ENCODE measurements at regions not wholly inside any gene's neighbourhood (a gene's known extent, or its start where the extent isn't known, plus 50 kb on each side); places are given as distances from the start of the nearest gene placed in this dataset.

GRCh38 chr2:195395362-195395761 lies 261.7 kb upstream of the SLC39A10 start:
- H3K4me1 ChIP-seq (ENCODE audit: control insufficient read depth in 1 of 2, insufficient read depth in 2 of 2, low read length in 2 of 2), result no peaks in the 10 kb centered on the region
- no peaks in the 10 kb centered on the region for H4K20me1 ChIP-seq (ENCODE audit: insufficient read depth)
- H3K9ac ChIP-seq (ENCODE audit: low read length), result no peak overlapping the region
- RAD21 ChIA-PET (ENCODE audit: low non-redundant PET in 1 of 2, low total read pairs in 2 of 2, uncharacterized antibody in 2 of 2, unreplicated experiment in 2 of 2), result no interaction called here
- DNase-seq (ENCODE audit: low read depth, low spot score), result no peak
- H3K27ac ChIP-seq (ENCODE audit: low read depth, low read length), result no peak overlapping the region
- no peaks in the 10 kb centered on the region for H3K36me3 ChIP-seq (ENCODE audit: control insufficient read depth in 1 of 2, insufficient read depth in 2 of 2, low read length in 2 of 2)
- ATAC-seq, result no peak
- H3K79me2 ChIP-seq (ENCODE audit: insufficient read depth, low read length), result no peaks in the 10 kb centered on the region
- no TSS peak for BruUV-seq (replicated peaks)
- no peak overlapping the region for H3K4me3 ChIP-seq (replicated peaks in 1 of 2; ENCODE audit: low read depth in 1 of 2, low read length in 2 of 2)
- POLR2A ChIA-PET, result no interaction called here
- intact Hi-C loops (cut with micrococcal nuclease), result no loop called here
- no peaks in the 10 kb centered on the region for H3K9me3 ChIP-seq (ENCODE audit: control insufficient read depth in 1 of 2, insufficient read depth in 1 of 2, low read depth in 1 of 2, low read length in 2 of 2)
- H3K9me2 ChIP-seq (ENCODE audit: insufficient read depth), result no peaks in the 10 kb centered on the region
- CTCF ChIA-PET, result no interaction called here
- no peak overlapping the region for H2AFZ ChIP-seq (ENCODE audit: low read depth, low read length, poor library complexity, severe bottlenecking)
- TF ChIP-seq FOSL1 (IDR thresholded peaks at IDR 0.05; ENCODE audit: low read depth), result no peak
- no peak for TF ChIP-seq YY1 (IDR thresholded peaks at IDR 0.05; ENCODE audit: extremely low read depth, insufficient replicate concordance, low read depth, low read length)
- TF ChIP-seq SIN3A (IDR thresholded peaks at IDR 0.05; ENCODE audit: low read depth), result no peak
- H3K4me2 ChIP-seq (ENCODE audit: low read length), result no peak overlapping the region
- no peaks in the 10 kb centered on the region for H3K27me3 ChIP-seq (ENCODE audit: insufficient read depth, low read length)

DNA sequence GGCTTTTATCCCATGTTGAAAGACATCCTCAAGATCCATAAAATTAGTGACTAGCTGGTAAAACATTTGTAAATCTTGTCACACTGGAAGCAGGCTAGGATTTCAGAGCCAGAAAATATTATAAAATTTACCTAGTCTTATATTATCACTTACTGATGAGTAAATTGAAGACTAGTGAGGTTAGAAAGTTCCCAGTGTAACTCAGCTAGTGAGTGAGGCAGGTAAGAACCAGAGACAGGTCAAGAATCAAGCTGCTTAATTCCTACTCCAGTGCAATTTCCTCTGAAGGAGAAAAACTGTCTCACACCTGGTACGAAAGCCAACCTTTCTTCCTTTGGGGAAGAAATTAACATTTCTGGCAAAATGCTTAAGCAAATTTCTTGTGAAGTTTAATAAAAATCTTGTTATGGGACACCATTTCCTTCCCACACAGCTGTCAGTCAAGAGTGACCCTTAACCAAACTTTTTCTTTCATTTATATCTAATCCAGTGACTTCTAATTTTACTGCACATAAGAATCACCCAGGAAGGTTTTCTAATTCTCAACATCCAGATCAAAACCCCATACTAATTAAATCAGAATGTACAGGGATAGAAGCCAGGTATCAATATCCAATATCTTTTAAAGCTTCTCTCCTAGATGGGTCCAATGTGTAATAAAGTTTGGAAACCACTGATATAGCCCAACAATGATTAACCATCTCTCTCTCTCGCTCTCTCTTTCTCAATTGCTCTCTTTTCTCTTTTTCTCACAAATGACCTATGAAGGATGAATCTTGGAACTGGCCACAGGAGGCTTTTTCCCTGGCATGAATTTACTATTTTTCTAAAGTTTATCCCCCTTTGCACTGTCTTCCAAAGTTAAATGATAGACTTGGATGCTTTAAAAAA lies 264.3 kb upstream of the SLC39A10 start:
- DNase-seq (ENCODE audit: low read depth, low spot score) (no peak), ATAC-seq (no peak)
- no peaks in the 10 kb centered on the region for H3K27me3 ChIP-seq (ENCODE audit: insufficient read depth, low read length)
- ChIA-PET POLR2A (no interaction called here), CTCF (no interaction called here), RAD21 (ENCODE audit: low non-redundant PET in 1 of 2, low total read pairs in 2 of 2, uncharacterized antibody in 2 of 2, unreplicated experiment in 2 of 2) (no interaction called here)
- H3K36me3 ChIP-seq (ENCODE audit: control insufficient read depth in 1 of 2, insufficient read depth in 2 of 2, low read length in 2 of 2), result no peaks in the 10 kb centered on the region
- no peak overlapping the region for H3K4me3 ChIP-seq (replicated peaks in 1 of 2; ENCODE audit: low read depth in 1 of 2, low read length in 2 of 2)
- no peak overlapping the region for H3K27ac ChIP-seq (ENCODE audit: low read depth, low read length)
- no peaks in the 10 kb centered on the region for H3K4me1 ChIP-seq (ENCODE audit: control insufficient read depth in 1 of 2, insufficient read depth in 2 of 2, low read length in 2 of 2)
- H3K4me2 ChIP-seq (ENCODE audit: low read length), result no peak overlapping the region
- intact Hi-C loops (cut with micrococcal nuclease), result no loop called here
- H4K20me1 ChIP-seq (ENCODE audit: insufficient read depth), result no peaks in the 10 kb centered on the region
- no peaks in the 10 kb centered on the region for H3K9me3 ChIP-seq (ENCODE audit: control insufficient read depth in 1 of 2, insufficient read depth in 1 of 2, low read depth in 1 of 2, low read length in 2 of 2)
- H3K79me2 ChIP-seq (ENCODE audit: insufficient read depth, low read length), result no peaks in the 10 kb centered on the region
- BruUV-seq (replicated peaks), result no TSS peak
- no peaks in the 10 kb centered on the region for H3K9me2 ChIP-seq (ENCODE audit: insufficient read depth)
- H2AFZ ChIP-seq (ENCODE audit: low read depth, low read length, poor library complexity, severe bottlenecking), result no peak overlapping the region
- no peak for TF ChIP-seq EZH2 (IDR thresholded peaks at IDR 0.05)
- no peak for TF ChIP-seq CEBPB (IDR thresholded peaks at IDR 0.05; ENCODE audit: low read depth)
- no peak for TF ChIP-seq YY1 (IDR thresholded peaks at IDR 0.05; ENCODE audit: extremely low read depth, insufficient replicate concordance, low read depth, low read length)
- no peak for TF ChIP-seq POLR2AphosphoS5 (IDR thresholded peaks at IDR 0.05; ENCODE audit: low read depth, low read length)
- no peak for TF ChIP-seq REST (IDR thresholded peaks at IDR 0.05; ENCODE audit: low read depth)
- no peak for TF ChIP-seq JUND (IDR thresholded peaks at IDR 0.05)
- TF ChIP-seq POLR2A (IDR thresholded peaks at IDR 0.05; ENCODE audit: borderline replicate concordance, extremely low read depth, insufficient read depth, insufficient read length), result no peak
- TF ChIP-seq, protein P1, sequence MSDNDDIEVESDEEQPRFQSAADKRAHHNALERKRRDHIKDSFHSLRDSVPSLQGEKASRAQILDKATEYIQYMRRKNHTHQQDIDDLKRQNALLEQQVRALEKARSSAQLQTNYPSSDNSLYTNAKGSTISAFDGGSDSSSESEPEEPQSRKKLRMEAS (IDR thresholded peaks at IDR 0.05), result no peak
- TF ChIP-seq ATF3 (IDR thresholded peaks at IDR 0.05), result no peak
- no peak for TF ChIP-seq RAD21 (IDR thresholded peaks at IDR 0.05; ENCODE audit: low read depth)
- no peak for TF ChIP-seq SIN3A (IDR thresholded peaks at IDR 0.05; ENCODE audit: low read depth)
- no peak for TF ChIP-seq FOSL1 (IDR thresholded peaks at IDR 0.05; ENCODE audit: low read depth)
- no peak for TF ChIP-seq SRF (IDR thresholded peaks at IDR 0.05; ENCODE audit: low read depth)
- no peak for TF ChIP-seq EGR1 (IDR thresholded peaks at IDR 0.05; ENCODE audit: low read depth)
- no peak for TF ChIP-seq CBX3 (IDR thresholded peaks at IDR 0.05; ENCODE audit: low read depth)
- no peak for TF ChIP-seq ZNF274 (IDR thresholded peaks at IDR 0.05; ENCODE audit: low read depth, low read length)
- no peak overlapping the region for H3K9ac ChIP-seq (ENCODE audit: low read length)

Measured in HCT116 (cell line).